ENCODE measurements at regions not wholly inside any gene's neighbourhood (a gene's known extent, or its start where the extent isn't known, plus 50 kb on each side); places are given as distances from the start of the nearest gene placed in this dataset.

DNA sequence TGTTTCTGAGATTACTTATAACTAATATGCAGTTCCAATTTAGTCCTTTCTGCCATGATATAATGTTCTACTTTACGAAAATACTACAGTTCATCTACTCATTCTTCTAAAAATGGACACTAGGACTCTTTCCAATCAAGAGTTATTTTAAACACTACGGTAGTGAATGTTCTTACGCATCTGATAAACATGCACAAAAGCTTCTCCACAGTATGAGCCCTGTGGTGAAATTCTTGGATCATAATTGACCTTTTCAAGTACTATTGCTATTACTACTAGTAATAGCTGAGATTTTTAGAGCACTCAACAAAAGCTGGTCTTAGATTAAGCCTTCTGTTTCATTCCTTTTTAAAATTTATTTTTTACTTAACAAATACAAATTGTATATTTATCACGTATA, 106.4 kb downstream of the CH25H start:
- intact Hi-C loops (cut with DNase I, micrococcal nuclease): no loop called here
- DNase-seq: no peak
- no peak for ATAC-seq

DNA sequence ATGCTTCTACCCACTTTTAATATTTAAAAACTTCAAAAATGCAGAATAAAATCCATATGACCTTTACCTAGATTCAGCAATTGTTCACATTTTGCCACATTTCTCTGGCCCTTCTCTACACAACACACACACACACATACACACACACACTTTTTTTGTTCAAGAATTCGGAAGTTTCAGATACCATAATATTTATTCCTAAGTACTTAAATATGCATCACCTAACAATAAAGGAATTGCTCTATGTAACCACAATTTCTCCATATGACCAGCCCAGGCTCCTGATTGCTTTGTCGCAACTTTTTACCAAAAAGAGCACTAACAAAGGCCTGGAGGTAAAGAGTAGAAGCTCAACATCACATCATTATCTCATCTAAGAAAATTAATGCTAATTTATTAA, 106.6 kb downstream of the FAS start:
- DNase-seq (no peak), ATAC-seq (no peak)
- intact Hi-C loops (cut with DNase I, micrococcal nuclease): no loop called here

DNA sequence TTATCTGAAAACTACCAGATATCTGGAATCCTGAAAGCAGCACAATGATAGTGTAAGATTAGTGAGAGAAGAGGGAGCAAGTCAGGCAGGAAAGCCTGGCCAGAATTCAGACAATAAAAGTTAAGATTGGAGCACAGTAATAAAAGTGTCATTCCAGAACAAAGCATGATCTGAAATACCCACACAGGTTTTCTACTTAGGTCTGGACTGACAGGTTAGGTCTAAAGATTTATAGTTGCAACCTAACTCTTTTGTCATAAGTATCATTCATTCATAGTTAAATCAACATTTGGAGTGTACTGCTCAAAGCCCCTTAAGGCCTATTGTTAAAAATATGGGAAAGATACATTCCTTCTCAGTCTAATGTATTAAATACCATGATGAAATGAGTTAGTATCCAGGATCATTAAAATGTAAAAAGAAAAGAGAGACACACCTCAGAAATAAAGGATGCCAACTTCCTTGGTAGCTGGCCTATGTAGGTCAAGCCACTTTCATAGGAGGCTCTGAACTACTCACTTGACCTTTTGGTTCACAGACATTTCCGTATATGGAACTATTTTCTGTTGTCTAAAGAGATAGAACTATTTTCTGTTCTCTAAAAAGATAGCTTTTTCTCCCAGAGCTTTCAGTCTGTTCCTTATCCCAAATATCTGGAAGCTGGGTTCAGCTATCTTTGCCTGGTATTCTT, 105.2 kb downstream of the FAS start:
- intact Hi-C loops (cut with DNase I, micrococcal nuclease): no loop called here
- DNase-seq: no peak

DNA sequence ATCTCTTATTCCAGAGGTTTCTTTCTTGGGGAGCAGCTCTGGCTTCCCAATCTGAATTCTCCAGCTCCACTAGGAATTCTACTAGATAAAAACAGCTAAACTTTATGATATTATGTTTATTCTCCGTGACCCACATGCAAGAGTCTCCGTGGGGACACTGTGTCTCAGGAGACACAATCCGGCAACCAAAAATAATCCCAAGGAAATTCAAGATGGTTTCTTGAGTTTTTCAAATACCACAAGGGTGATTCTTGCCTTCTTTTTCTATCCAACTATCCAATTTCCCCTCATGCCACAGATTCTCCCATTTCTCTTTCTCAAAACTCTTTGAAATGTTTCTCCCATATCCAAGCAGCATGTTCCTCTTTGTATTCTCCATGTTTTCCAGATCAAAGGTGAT, 103.1 kb downstream of the FAS start:
- DNase-seq: no peak
- ATAC-seq: no peak

More for the DNA sequence above, 105.2 kb downstream of the FAS start:
- ATAC-seq: peak; percentile 68

DNA sequence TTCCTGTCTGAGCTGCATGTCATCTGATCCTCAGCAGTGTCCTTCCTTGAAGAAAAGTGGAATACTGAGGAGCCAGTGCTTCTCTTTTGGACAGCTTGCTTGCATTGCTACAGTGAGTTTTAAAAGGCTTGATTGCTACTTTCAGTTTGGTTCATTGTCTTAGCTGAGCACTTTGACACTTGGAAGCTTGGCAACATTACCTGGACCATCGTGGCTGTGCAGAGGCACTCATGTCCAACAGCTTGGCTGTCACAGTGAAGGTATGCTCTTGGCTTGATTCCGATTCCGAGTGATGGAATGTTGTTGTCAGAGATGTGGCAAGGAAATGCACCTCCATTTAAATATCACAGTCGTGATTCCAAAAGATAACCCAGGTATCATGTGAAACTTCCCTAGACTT, 102.4 kb downstream of the FAS start:
- ATAC-seq (no peak), DNase-seq (no peak)
- intact Hi-C loops (cut with DNase I, micrococcal nuclease): no loop called here

More for the DNA sequence above, 103.1 kb downstream of the FAS start:
- intact Hi-C loops (cut with DNase I, micrococcal nuclease): no loop called here

DNA sequence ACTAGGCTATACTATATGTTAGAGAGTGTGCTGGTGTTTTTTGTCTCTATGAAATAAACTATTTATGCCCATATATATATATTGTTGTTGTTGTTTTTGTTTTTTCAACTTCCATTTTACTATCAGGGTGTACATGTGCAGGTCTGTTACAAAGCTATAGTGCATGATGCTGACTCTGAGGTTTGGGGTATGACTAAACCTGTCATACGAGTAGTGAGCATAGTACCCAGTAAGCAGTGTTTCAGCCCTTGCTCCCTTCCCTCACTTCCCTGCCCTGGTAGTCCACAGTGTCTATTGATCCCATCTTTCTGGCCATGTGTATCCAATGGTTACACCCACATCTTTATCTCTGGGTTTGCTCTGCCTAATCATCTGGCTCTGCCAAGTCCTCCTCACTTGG, 101.8 kb downstream of the FAS start:
- ATAC-seq (no peak), DNase-seq (no peak)
- intact Hi-C loops (cut with DNase I, micrococcal nuclease): no loop called here

DNA sequence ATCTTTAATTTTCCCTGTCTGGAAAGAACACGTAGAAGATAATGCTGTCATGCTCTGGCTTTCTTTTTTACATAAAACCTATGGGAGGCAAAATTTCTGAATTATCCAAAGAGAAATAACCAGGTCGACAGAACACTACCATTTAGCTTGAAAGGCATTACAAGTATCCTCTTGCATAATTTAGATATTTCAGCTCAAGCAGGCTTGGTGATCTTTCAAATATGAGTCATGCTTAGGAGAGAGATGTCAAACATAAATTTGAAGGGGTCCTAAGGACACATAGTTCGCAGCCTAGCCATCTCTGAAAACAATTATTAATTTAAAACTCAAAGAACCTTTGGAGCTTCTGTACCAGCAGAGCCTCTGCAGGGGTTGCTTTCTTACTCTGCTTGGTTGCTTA, 100.9 kb downstream of the FAS start:
- no peak for DNase-seq
- intact Hi-C loops (cut with DNase I, micrococcal nuclease): no loop called here
- no peak for ATAC-seq

DNA sequence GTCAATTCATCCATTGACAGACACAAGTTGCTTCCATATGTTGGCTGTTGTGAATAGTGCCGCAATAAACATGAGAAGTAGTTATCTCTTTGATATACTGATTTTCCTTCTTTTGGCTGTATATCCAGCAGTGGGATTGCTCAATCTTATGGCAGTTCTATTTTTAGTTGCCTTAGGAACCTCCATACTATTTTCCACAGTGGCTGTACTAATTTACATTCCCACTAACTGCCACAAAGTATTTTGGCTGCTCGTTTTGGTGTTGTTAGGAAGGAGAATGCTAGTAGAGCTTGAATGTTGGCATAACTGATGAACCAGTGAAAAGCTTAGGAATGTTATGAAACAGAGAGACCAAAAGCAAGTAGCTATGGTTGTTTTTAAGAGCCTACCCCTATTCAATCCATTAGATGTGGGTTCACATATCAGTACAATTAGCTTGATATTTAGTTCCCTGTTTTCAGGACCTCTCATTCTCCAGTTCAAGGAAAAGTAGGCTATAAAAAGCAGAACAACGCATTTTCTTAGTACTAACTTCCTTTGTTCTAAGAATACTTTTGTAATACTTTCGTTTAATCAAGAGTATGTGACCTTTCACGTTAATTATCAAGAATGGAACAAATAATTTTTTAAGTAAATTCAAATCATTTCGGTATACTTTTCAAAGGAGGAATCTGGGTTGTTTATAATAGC, 100.3 kb downstream of the FAS start:
- intact Hi-C loops (cut with DNase I, micrococcal nuclease): no loop called here
- DNase-seq (no peak), ATAC-seq (no peak)

DNA sequence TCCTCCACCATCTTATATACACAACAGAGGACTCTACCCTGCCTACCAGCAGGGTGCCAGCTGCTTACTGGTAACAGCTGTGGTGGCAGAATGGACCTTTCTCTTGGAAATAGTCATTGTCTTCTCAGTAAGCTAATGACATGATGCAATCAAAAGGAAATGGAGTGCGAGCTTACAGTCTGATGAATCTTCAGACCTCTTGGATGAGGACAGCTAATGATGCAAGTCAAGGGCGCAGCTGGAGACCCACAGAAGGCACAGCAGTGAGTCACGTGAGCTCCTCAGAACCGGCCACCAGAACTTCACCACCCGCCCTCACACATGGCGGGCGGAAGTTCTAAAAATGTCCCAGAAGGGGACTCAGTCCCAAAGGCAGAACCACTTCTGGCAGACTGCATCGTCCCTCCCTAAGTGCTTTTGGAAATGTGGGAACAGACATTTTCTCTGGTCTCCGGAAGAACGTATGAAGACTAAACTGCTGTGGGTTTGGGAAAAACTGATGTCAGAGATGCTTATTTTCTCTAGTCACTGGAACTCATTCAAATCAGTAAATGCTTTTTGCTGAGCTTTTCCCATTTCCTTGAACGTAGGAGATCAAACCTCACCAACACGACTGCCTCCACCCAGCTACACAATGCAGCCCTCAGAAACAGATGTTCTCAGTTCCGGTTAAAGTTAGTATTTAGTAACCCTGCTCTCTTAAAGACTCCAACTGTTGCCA, 96.4 kb downstream of the FAS start:
- DNase-seq (peak; percentile 25 to 50), ATAC-seq (no peak)
- intact Hi-C loops (cut with DNase I, micrococcal nuclease): no loop called here

DNA sequence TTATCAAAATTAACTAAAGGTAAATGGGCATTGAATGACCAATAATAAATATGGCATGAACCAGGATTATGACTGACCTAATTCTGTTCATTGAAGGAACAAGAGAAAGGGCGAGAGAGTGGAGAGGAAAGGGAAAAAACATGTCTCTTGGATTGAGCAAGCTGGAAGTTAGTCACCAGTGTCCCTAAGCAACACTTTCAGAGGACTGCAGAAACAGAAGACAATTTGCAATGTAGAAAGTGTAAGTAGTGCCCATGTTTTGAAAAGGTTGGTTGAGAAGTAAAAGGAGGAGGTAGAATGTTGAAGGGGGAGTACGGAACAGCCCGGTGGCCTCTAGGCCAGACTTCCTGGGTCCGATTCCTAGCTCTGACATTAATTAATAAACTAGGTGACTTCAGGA, 94.6 kb downstream of the FAS start:
- intact Hi-C loops (cut with DNase I, micrococcal nuclease): no loop called here
- DNase-seq (no peak), ATAC-seq (no peak)

DNA sequence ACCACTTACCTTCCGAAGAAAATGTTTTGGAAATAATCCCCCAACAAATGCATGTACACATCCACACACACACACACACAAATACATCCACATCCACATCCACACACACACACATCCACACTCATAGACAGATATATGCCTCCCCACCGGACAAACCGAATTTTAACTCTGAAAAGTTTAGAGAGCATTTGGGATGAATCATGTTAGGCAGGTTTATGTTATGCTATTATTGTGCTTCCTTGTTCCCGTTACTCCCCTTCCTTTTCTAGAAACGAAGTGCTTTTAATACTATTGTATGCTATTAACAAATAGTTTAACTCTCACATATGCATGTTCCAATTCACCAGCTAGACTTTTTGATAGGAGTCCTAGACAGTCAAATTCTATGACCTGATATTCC, 91.5 kb downstream of the FAS start:
- intact Hi-C loops (cut with DNase I, micrococcal nuclease): no loop called here
- no peak for ATAC-seq
- DNase-seq: no peak

DNA sequence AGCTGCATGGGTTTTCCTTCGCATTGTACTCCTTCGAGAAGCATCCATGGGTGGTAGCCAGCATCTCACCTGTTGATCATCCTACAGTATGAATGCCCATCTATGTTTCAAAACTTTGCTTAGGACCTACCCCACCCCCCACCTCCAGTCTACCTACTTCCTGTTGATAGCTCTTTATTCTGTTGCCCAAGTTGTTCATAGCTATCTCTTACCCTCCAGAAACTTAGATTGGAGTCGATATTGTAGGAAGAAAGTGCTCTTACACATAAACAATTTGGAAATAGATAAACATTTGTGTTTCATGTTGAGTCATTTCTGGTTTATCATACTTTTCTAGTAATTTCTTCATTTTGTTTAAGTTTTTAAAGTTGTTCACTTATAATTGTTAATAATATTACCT, 90.1 kb downstream of the FAS start:
- no peak for ATAC-seq

DNA sequence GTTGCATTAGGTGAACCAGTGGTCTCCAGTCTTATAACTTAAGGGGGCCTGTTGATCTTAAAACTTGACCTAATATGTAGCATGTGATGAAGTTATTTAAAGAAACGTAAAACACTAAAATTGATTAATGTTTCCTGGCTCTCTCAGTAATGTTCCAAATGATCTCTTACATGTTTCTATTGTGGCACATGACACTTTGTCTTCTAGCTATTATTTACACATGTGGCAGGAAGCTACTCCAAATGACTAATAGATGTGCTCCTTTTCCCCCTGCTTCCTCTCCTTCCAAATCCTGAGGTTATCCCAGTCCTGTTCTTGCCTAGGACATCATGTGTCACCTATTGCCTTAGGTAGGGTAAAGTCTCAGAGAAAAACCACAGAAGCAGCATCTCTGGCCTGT, 89.4 kb downstream of the FAS start:
- intact Hi-C loops (cut with DNase I, micrococcal nuclease): no loop called here
- ATAC-seq (no peak), DNase-seq (no peak)

More for the DNA sequence above, 90.1 kb downstream of the FAS start:
- DNase-seq: no peak
- intact Hi-C loops (cut with DNase I, micrococcal nuclease): no loop called here

DNA sequence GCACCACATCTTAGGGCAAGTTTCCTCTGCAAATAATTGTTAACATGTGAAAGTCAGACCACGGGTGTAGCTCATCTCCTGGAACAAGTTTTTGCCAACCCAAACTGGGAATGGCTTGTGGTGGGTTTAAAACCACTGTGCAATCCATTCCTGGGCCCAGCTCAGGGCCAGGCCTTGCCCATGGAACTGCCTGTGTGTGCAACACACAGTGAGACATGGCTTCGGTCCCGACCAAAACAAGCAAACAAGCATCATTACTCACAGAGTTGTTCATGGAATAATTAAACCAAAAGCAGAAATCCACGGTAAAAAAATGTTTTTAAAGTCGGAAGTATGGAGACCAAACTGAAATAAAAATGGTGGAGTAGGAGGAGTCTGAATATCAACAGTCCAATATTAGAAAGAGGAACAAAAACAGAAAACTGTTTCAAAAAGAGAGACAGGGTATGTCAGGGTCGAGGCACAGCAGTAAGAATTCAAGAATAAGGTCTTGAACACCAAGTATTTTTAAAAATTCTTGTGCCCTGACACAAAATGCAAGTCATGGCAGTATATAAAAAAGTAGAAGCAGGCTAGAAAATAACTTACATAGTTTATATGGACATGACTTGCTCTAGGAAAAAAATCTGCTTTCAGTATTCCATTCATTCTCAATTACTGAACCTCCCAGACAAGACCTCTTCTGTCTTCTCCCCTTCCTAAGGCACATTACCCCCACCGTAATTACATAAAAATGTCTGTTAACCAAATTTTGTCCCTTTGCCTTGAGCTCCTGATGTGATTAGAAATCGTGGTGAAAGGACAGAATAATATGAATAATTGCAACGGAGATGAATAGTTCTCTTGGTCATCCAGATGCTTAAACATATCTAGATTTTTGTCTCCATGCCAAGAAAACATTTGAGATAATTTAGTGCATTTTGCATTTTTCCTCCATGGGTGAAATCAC, 88.4 kb downstream of the FAS start:
- no peak for ATAC-seq
- intact Hi-C loops (cut with DNase I, micrococcal nuclease): no loop called here
- no peak for DNase-seq

DNA sequence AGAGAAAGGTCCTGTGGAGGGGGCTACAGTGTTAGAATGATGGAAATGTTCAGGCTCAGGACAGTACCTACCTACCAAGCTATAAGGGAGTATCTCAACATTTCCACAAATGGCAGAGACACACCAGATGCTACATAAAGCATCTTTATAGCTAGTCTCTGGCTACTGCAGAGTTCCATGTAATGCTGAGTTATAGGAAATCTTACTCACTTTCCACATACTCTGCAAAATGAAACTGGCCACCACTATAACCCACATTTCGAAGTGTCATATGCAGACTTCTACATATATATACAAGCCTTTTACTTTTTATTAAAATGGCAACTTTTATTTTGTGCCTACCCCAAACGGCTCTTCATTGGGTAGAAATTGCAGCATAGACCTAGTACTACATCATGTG, 85.5 kb downstream of the FAS start:
- no peak for DNase-seq
- no peak for ATAC-seq
- intact Hi-C loops (cut with DNase I, micrococcal nuclease): no loop called here

DNA sequence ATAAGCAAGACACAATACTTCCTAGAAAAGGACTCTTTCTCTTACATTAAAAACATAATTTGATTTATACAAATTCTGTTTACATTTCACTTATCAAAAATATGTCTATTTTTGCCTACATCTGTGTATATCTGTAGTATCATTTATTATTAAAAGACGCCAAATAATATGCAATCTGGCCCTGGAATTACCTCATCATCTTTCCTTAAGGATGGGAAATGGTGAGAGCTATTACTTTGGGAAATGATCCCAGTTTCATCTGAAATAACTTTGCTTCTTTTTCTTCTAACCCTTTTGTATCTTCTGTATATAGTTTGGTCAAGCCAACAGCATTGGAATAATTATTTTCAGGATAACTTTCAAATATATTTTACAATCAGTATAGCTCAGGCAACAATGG, 85.0 kb downstream of the FAS start:
- DNase-seq: no peak
- ATAC-seq: no peak
- intact Hi-C loops (cut with DNase I, micrococcal nuclease): no loop called here

DNA sequence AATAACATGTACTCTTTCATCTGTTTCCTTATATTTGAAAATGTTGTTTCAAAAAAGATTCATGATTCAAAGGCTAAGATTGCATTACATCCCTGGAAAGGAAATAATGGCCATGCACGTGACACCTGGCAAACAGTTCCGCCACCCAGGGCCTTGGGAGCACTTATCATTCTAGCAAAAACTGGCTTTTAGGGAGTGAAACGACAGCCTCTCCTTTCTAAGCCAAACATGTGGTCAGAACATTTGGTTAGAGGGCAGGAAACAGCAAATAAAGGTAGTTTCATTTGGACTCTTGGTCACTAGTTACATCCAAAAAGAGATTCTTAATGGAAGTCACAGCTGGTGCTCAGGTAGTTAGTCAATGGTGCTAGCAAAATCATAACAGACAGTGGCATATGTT, 83.5 kb downstream of the FAS start:
- intact Hi-C loops (cut with DNase I, micrococcal nuclease): no loop called here
- ATAC-seq: no peak

DNA sequence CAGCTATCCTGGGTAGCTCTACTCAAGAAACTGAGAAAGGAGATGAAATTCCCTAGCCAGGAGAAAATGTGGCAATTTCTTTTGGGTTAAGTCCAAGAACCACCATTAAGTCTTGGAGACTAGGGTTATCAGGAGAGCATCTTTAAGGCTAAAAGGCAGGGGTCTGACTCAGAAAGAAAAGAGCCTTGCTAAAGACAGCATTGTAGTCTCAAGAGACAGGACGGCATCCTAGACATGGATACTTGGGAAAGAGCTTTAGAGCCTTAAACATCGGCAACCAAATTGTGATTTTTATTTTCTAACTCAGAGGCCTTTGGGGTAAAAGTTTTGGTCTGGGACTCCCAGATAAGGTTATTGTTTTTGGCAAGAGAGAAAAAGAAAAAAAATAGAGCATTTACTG, 83.1 kb downstream of the FAS start:
- ATAC-seq (no peak), DNase-seq (no peak)
- intact Hi-C loops (cut with DNase I, micrococcal nuclease): no loop called here

More for the DNA sequence above, 83.5 kb downstream of the FAS start:
- no peak for DNase-seq

DNA sequence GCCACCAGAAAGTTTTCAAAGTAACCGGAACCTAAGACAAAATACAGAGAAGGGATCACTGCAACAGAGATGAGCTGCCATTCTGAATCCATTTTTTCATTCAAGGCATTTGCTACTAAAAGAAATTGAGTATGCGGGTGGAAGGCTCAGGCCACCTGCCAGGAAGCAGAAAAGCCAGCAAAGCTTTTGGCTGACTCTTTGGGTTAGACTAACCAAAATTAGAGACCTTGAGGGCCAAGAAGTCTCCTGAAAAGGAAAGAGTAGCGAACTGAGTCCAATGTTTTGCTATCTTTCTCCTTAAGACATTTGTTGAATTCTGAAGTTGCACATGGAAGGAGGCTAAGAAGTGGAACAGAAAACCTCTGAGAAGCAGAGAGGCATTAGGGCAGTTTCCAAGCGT, 79.0 kb downstream of the FAS start:
- intact Hi-C loops (cut with DNase I, micrococcal nuclease): no loop called here
- DNase-seq (no peak), ATAC-seq (no peak)
